CD14-positive monocyte (primary cell): ENCODE measurements at regions not wholly inside any gene's neighbourhood (a gene's known extent, or its start where the extent isn't known, plus 50 kb on each side); places are given as distances from the start of the nearest gene placed in this dataset.

Experiments used
- DNase-seq, 3 donors: peaks; one replicate each; pipeline ENCODE4 v3.0.0-alpha.2; 2011 to 2022
- H2AFZ ChIP-seq: 2 replicates; pipeline ENCODE4 v1.6.0; 2012; ENCODE audit warnings: mild to moderate bottlenecking, low read depth, low read length, inconsistent platforms; ENCODE audit not compliant: insufficient read depth, poor library complexity, severe bottlenecking
- H3K27ac ChIP-seq, 2 donors: 1 replicate in 1 of 2; 2 replicates in 1 of 2; pipeline ENCODE4 v1.5.1; 2012 to 2013; ENCODE audit warnings: low read length in 2 of 2, control low read depth in 1 of 2, inconsistent platforms in 1 of 2, low read depth in 1 of 2, mild to moderate bottlenecking in 1 of 2
- H3K27me3 ChIP-seq, 2 donors: one replicate each; pipeline versions ENCODE4 v1.6.0 to v1.6.1; 2011 to 2013; ENCODE audit warnings: low read length in 2 of 2; ENCODE audit not compliant: control insufficient read depth in 2 of 2, insufficient read depth in 2 of 2
- H3K36me3 ChIP-seq, 2 donors: replicated peaks in 1 of 2; 1 replicate in 1 of 2; 2 replicates in 1 of 2; pipeline versions ENCODE4 v1.5.1 to v1.6.1; 2012 to 2013; ENCODE audit warnings: low read length in 2 of 2, control low read depth in 1 of 2, inconsistent platforms in 1 of 2, mild to moderate bottlenecking in 1 of 2; ENCODE audit not compliant: insufficient read depth in 2 of 2, control insufficient read depth in 1 of 2
- H3K4me1 ChIP-seq, 2 donors: 1 replicate in 1 of 2; 2 replicates in 1 of 2; pipeline versions ENCODE4 v1.5.1 to v1.6.1; 2012 to 2013; ENCODE audit warnings: low read length in 2 of 2, control low read depth in 1 of 2, inconsistent platforms in 1 of 2, mild to moderate bottlenecking in 1 of 2, moderate library complexity in 1 of 2; ENCODE audit not compliant: insufficient read depth in 2 of 2, control insufficient read depth in 1 of 2
- H3K4me2 ChIP-seq: replicated peaks from 2 replicates; pipeline ENCODE3; 2012; ENCODE audit warnings: low read length, moderate library complexity, mild to moderate bottlenecking; ENCODE audit not compliant: poor library complexity, severe bottlenecking; ENCODE audit errors: extremely low read depth
- H3K4me3 ChIP-seq, 3 experiments: fragments of 200-600 bp in 1 of 3; sonication (generic) in 1 of 3; replicated peaks in 1 of 3; 1 replicate in 2 of 3; 2 replicates in 1 of 3; pipeline ENCODE4 v1.5.1; 2011 to 2013; ENCODE audit warnings: low read length in 3 of 3, mild to moderate bottlenecking in 3 of 3, control low read depth in 2 of 3, low read depth in 2 of 3, inconsistent platforms in 1 of 3, moderate library complexity in 1 of 3
- H3K79me2 ChIP-seq: 2 replicates; pipeline ENCODE4 v1.6.0; 2012; ENCODE audit warnings: mild to moderate bottlenecking, control low read depth, inconsistent platforms, low read length, moderate library complexity; ENCODE audit not compliant: insufficient read depth
- H3K9ac ChIP-seq: 2 replicates; pipeline ENCODE4 v1.6.0; 2017; ENCODE audit warnings: low read length, mild to moderate bottlenecking; ENCODE audit not compliant: insufficient read depth, poor library complexity, severe bottlenecking
- H3K9me3 ChIP-seq, 2 donors: replicated peaks in 1 of 2; 1 replicate in 1 of 2; 2 replicates in 1 of 2; pipeline versions ENCODE4 v1.5.1 to v1.6.1; 2012 to 2013; ENCODE audit warnings: low read length in 2 of 2, control low read depth in 1 of 2; ENCODE audit not compliant: control insufficient read depth in 1 of 2, insufficient read depth in 1 of 2
- H4K20me1 ChIP-seq: 2 replicates; pipeline ENCODE4 v1.6.0; 2012; ENCODE audit warnings: mild to moderate bottlenecking, low read length, control low read depth, moderate library complexity; ENCODE audit not compliant: insufficient read depth
- H3K27ac Mint-ChIP-seq, 7 donors: one replicate each; pipeline ENCODE4 v1.8.0; 2020; ENCODE audit warnings: mild to moderate bottlenecking in 7 of 7, mixed read lengths in 7 of 7, moderate library complexity in 6 of 7, inconsistent platforms in 2 of 7
- H3K27me3 Mint-ChIP-seq, 3 donors: one replicate each; pipeline ENCODE4 v1.8.0; 2021 to 2022; ENCODE audit warnings: low read depth in 3 of 3, mild to moderate bottlenecking in 3 of 3, mixed read lengths in 3 of 3, moderate library complexity in 3 of 3, inconsistent platforms in 1 of 3
- H3K36me3 Mint-ChIP-seq, 2 donors: one replicate each; pipeline ENCODE4 v1.8.0; 2020; ENCODE audit warnings: mixed read lengths in 2 of 2, inconsistent platforms in 1 of 2, mild to moderate bottlenecking in 1 of 2
- H3K4me1 Mint-ChIP-seq: one replicate; pipeline ENCODE4 v1.8.0; 2020; ENCODE audit warnings: mild to moderate bottlenecking, mixed read lengths
- H3K4me3 Mint-ChIP-seq, 2 donors: one replicate each; pipeline ENCODE4 v1.8.0; 2020; ENCODE audit warnings: mild to moderate bottlenecking in 2 of 2, mixed read lengths in 2 of 2, moderate library complexity in 1 of 2
- H3K9me3 Mint-ChIP-seq, 7 donors: one replicate each; pipeline ENCODE4 v1.8.0; 2020 to 2022; ENCODE audit warnings: mixed read lengths in 7 of 7, mild to moderate bottlenecking in 6 of 7, moderate library complexity in 6 of 7, inconsistent platforms in 2 of 7
- WGBS: methylation state at CpG from one replicate; pipeline ENCODE4 v1.1.5; 2013; ENCODE audit warnings: missing lambda C conversion rate; ENCODE audit not compliant: insufficient coverage; 5-methylcytosine and 5-hydroxymethylcytosine counted together
- intact Hi-C, 2 donors: fragments of 100-400 bp; cut with micrococcal nuclease; formaldehyde crosslinking; loops; one replicate each; pipeline versions ENCODE4 v1.15.0 to v1.15.1; 2023
- TF ChIP-seq, protein P1 (sequence below): fragments of 200-600 bp; IDR thresholded peaks from one replicate; pipeline ENCODE4 v1.8.0; 2022; ENCODE audit warnings: antibody characterized with exemption, mild to moderate bottlenecking

DNA sequence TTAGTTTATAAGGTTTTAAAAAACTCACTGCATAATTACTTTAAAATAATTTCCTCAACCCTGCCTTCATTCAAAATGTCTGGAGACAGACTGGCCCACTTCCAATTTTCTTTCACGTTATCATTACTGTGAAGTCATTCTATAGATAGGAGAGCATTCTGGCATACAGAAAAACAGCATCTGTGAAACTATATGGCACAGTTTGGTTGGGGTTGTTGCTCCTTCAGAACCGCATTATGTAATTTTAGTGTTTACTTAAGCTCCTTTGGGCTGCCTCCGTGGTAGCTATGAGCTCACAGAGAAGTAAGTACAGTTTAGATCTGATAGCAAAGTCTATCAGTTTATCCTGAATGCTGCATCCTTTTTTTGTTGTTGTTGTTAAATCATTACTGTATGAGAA is 104.3 kb downstream of the KCNRG start:
- H3K27ac ChIP-seq, result peak overlapping the region in 1 of 2 donors; percentile 66
- Mint-ChIP-seq H3K27me3 (peaks cover 0 to 4% (median 0%) of the 10 kb centered on the region in 3 donors), H3K4me1 (peaks cover 48% of the 10 kb centered on the region), H3K27ac (peak overlapping the region in 3 of 7 donors; percentile 25 to 74 (median 48)), H3K36me3 (peaks cover 19 to 21% of the 10 kb centered on the region in 2 donors), H3K4me3 (no peak overlapping the region), H3K9me3 (peaks cover 0 to 2% (median 0%) of the 10 kb centered on the region in 7 donors)
- TF ChIP-seq, protein P1, sequence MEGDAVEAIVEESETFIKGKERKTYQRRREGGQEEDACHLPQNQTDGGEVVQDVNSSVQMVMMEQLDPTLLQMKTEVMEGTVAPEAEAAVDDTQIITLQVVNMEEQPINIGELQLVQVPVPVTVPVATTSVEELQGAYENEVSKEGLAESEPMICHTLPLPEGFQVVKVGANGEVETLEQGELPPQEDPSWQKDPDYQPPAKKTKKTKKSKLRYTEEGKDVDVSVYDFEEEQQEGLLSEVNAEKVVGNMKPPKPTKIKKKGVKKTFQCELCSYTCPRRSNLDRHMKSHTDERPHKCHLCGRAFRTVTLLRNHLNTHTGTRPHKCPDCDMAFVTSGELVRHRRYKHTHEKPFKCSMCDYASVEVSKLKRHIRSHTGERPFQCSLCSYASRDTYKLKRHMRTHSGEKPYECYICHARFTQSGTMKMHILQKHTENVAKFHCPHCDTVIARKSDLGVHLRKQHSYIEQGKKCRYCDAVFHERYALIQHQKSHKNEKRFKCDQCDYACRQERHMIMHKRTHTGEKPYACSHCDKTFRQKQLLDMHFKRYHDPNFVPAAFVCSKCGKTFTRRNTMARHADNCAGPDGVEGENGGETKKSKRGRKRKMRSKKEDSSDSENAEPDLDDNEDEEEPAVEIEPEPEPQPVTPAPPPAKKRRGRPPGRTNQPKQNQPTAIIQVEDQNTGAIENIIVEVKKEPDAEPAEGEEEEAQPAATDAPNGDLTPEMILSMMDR, result no peak
- H3K9me3 ChIP-seq, result no peaks in the 10 kb centered on the region
- no peak overlapping the region for H3K9ac ChIP-seq
- H3K79me2 ChIP-seq, result peaks cover 97% of the 10 kb centered on the region
- peaks cover 88% of the 10 kb centered on the region for H4K20me1 ChIP-seq
- no peak overlapping the region for H3K4me3 ChIP-seq
- intact Hi-C loops, result no loop called here
- peaks cover 64 to 82% of the 10 kb centered on the region in 2 donors for H3K4me1 ChIP-seq
- H3K4me2 ChIP-seq, result no peak overlapping the region
- 54% methylated on average over 2 of the region's 3 CpGs for WGBS
- DNase-seq, result no peak
- H3K27me3 ChIP-seq, result no peaks in the 10 kb centered on the region
- H3K36me3 ChIP-seq, result peaks cover 12 to 38% of the 10 kb centered on the region in 2 donors
- no peak overlapping the region for H2AFZ ChIP-seq

DNA sequence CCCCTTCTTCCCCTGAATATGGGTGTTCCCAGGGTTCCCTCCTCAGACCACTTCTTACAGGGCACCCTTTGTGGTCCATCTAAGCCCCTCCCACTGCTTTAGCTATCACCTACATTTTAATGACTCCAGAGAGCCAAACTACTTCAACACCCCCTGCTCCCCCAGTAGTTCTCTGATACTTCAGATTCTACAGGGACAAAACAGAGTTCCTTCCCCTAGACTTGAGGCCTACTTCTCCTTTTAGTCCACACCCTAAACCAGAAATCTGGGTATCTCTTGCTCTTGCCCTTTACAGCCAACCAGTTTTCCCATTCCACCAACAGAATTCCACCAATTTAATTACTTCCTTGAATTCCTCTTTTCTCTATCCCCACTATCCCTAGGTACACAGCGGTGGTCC is 107.2 kb downstream of the KCNRG start:
- peak in 2 of 3 donors; percentile 64 to 65 for DNase-seq
- peaks cover 19 to 21% of the 10 kb centered on the region in 2 donors for H3K36me3 Mint-ChIP-seq
- peaks cover 57 to 73% of the 10 kb centered on the region in 2 donors for H3K4me1 ChIP-seq

More for the DNA sequence above, 107.2 kb downstream of the KCNRG start:
- Histone ChIP-seq H3K4me3 (peak overlapping the region; percentile 85 to 100 (median 97)), H3K4me2 (peak overlapping the region; percentile 84), H3K79me2 (peaks cover 87% of the 10 kb centered on the region), H3K9me3 (no peaks in the 10 kb centered on the region), H3K9ac (peak overlapping the region; percentile 100), H3K27me3 (no peaks in the 10 kb centered on the region), H2AFZ (no peak overlapping the region), H3K36me3 (peaks cover 12 to 25% of the 10 kb centered on the region in 2 donors), H4K20me1 (peaks cover 61% of the 10 kb centered on the region), H3K27ac (peak overlapping the region; percentile 51 to 99)
- H3K27me3 Mint-ChIP-seq, result peaks cover 0 to 4% (median 0%) of the 10 kb centered on the region in 3 donors
- TF ChIP-seq, protein P1, result no peak
- H3K4me3 Mint-ChIP-seq, result peak overlapping the region; percentile 86 to 95
- intact Hi-C loops, result loop anchor here (2.0 to 10.0 kb wide), 5 partner anchors 35 to 512 kb away; partner anchors contain the start of gene TRIM13 (in 2 of the 2)
- H3K4me1 Mint-ChIP-seq, result peaks cover 56% of the 10 kb centered on the region
- peak overlapping the region; percentile 93 to 99 (median 98) for H3K27ac Mint-ChIP-seq
- WGBS, result no CpG with 5 or more reads among the region's 1 CpG
- H3K9me3 Mint-ChIP-seq, result peaks cover 0 to 1% (median 0%) of the 10 kb centered on the region in 7 donors
